HCEC 1CT (cell line): ENCODE measurements at regions not wholly inside any gene's neighbourhood (a gene's known extent, or its start where the extent isn't known, plus 50 kb on each side); places are given as distances from the start of the nearest gene placed in this dataset.

Experiments used
- DNase-seq: peaks from one replicate; pipeline ENCODE4 v3.0.0-alpha.2; 2017

DNA sequence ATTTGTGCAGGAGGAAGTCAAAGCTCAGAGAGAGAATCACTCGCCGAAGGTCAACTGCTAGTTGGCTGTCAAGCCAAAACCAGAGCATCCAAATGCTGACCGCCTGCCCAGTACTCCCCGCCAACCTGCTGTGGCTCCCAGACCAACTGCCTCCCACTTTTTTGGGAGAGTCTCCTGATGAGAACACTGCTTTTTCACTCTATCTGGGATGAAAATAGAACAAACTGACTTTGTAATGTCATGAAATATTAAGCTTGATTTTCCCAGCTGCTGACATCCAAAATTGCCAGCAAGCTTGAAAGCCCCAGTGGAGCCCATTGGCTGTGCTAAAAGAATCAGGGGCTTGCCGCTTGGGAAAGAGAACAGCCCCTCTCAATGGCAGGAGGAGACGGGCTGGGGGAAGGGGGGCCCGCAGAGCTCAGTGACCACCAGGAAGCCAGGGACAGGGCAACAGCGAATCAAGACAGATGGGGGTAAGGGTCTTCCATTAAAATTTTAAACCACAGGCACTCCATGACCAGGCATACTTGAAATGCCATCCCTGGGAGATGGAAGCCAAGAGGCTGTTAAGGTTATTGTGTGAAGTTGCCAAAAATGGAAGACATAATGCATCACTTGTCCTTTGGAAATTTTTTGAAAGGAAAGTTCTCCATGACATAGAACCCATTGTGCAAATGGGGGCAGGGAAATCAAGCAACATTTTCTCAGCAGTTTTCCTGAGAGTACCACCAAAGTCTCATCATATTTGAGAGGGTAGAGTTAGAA lies 125.7 kb upstream of the CDH5 start:
- DNase-seq = no peak

DNA sequence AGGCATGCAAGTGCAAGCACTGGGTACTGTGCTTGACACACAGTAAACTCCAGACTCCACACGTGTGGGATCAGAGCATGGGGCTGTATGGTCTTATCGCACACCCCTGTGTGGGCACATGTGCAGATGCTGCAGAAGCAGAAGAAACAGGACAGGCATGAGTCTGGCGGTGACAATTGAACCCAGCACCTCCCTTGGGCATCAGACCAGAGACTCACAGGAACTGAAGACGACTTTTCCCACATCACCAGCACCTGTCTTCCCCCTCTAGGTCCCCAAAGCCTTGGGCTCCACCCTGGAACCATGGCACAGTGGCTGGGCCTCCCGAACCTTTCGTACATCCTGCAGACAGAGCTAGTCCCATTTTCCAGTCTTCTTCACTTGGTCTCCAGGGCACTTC lies 126.4 kb upstream of the CDH5 start:
- DNase-seq = no peak

DNA sequence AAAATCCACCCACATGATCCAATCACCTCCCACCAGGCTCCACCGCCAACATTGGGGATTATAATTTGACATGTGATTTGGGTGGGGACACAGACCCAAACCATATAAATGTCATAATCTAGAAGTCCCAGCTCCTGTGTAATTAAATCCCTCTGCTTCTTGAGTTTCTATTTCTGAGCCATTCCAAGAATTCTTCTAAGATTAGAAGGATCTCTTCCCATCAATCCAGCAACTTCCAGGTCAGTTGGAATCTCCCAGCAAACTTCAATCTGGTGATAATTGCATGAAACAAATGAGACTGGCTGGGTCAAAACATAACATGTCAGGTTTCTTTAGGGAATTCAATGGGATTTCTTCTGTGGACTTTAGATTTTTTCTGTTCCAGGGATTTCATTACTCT lies 127.8 kb upstream of the CDH5 start:
- DNase-seq = no peak

DNA sequence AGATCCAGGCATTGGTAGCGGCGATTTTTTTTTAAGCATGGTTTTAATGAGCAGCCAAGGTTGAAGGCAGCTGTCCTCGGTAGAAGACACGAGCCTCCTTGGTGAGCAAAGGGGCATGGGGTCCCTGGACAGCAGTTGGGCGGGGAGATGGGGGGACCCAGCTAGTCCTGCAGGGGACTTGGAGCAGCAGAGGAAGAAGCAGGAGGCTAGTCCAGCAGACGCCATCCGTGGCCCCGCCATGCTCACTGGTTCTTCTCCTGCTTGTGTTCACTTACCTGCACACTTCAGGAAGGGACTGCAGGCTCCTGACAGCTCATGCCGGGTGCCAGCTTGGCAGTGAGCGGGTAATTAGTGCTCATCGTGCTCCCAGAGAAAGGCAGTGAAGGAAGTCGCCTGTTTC lies 130.2 kb upstream of the CDH5 start:
- no peak for DNase-seq

DNA sequence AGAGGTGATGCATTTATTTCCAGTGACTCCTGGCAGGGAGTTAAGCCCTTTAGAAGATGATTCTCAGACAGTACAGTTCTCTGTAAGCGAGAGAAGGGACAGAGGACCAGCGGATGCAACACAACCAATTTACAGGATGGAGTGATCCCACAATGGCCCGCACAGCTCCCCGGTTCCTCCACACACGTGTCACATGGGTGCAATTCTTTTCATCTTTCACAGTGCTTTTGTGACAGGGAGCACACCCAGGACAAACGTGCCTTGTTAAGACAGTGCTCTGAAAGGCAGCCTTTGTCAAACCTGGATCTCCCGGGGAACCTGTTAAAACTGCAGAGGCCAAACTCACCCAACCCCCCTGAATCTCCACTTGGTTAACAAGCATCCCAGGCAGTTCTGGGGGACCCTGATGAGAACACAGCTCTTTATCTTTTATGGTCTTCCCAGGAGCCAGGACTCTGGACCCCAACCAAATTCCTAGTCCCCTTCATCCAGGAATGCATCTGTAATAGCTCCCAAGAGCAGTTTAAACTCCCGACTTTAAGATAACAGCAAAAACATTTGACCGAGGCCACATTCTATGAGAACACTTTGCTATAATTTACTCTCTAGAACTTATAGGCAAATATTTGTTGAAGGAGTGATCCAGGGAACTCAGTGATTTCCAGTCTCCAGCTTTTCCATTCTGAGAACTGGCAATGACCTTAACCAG lies 134.9 kb upstream of the CDH5 start:
- no peak for DNase-seq

DNA sequence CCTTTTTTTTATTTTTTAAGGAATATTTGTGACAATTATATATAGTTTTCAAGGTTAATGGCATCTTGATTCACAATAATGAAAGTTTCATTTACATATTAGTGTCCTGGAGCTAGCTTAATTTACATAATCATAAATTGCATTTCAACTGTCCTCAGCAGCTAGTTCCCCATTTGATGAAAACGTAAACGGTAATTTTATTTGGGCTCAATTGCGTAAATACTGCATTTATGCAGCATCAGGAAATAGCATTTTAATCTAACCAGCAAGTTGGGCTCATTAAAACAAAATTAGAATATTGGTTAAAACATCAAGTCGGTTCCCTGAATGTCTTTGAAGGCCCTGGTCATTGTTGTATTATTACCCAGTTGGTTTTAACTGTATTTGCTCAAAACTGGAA lies 136.8 kb upstream of the CDH5 start:
- no peak for DNase-seq

DNA sequence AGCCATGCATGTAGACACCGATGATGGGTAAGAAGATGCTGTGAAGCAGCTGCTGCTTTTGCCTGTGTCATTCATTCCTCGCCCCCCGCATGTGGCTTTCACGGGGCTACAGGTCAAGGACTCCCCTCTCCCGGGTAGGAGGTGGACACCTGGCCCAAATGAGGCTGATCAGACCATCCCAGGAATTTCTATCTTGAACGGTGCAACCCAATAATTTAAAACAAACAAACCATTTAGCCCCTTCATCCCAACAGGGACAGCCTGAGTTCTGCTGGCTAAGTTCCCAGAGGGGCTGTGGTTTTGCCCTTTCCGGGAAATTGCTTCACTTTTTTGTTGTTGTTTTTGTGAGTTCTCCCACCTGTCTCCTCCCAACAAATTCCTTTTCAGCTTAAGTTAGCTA lies 137.7 kb upstream of the CDH5 start:
- DNase-seq = no peak

DNA sequence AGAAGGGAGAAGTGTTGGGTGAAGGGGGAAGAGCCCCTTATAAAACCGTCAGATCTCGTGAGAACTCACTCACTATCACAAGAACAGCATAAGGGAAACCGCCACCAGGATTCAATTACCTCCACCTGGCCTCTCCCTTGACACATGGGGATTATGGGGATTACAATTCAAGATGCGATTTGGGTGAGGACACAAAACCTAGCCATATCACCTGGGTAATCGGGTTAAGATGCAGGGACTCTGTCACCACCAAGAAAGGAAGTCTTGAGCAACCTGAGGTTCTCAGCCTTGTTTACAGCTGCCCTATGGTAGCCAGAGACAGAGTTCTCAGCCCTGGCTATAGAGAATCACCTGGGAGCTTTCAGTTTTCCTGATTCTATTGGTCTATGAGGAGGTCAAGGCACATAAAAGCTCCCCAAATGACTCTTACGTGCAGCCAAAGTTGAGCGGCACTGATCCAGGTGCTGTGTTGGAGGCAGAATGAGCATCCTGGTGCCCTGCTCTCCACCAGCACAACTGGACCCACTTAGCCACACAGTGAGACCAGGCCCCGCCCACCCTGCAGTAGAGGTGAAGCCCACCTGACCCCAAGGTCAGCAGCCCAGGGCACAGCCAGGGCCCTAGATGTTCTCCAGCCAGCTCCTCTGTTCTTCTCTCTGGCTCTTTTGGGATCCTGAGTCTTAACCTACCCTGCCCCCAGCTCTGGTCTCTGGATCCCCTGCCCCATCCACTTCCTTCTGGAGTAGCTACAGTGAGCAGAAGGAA lies 138.5 kb upstream of the CDH5 start:
- DNase-seq = no peak

DNA sequence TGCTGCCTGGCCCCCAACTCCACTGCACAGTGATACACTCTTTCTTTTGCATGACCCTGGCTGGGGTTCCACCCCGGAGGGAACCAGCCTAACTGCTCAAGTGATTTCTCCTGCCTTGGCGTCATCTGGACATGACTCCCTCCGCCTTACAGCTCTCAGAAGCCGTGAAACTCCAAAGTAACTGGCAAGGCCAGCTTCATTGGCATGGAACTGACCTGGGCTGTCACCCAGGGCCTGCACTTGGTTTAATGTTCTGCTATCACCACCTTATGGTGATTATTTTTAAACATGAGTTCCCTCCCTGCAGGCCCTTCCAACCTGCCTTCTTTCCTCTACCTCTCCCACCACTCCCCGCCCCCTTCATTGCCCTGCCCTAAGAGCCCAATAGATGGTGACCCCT lies 139.7 kb upstream of the CDH5 start:
- no peak for DNase-seq

DNA sequence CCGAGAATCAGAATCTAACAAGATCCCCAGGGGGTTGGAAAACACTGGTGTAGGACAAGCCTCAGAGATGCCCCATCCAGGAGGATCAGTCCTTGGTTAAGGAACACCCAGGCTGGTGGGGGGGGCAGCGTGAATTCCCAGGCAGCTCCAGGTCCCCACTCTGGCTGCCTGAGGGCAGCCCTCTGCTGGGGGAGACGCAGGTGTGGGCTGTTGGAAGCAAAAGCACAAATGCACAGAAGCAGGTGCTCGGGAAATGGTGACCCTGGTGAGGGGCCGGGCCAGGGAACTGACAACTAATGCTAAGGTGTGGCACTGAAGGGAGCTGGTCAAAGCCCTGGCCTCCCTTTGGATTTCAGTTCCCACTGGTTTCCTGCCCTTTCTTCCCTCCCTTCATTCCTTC lies 140.8 kb upstream of the CDH5 start:
- no peak for DNase-seq

DNA sequence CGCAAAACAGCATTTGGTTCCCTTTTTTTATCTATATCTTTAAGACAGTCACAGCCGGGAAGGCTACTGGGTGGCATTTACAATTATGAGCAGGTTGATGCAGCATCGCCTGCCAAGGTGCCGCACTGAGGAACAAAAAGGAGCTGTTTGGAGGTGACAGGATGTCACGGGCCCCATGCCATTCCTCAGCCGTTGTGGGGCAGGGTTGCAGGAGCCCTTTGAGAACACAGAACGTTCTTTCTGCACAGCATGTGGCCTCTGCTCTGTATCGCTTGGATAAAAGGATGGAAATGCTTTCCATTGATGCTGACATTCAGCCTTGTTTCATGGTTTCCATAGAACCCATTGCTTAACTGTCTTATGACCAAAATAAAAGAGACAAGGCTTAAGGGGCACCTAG lies 141.9 kb upstream of the CDH5 start:
- DNase-seq = no peak

DNA sequence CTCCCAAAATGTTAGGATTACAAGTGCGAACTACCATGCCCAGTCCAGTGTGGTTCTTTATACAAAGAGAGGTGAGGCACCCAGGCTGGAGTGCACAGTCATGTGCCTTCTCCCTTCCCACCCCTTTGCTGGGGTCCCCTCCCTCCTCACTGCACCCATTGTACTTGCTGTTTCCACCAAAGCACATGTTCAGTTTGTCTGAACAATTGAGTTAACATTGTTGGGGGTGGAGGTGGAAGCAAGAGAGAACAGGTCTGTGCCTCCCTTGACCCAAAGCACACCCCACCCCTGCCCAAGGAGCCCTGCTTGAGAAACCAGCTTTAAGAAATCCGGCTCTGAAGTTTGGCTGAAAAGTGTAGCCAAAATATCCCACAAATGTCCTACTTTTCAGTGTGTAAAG lies 142.3 kb upstream of the CDH5 start:
- DNase-seq = no peak

DNA sequence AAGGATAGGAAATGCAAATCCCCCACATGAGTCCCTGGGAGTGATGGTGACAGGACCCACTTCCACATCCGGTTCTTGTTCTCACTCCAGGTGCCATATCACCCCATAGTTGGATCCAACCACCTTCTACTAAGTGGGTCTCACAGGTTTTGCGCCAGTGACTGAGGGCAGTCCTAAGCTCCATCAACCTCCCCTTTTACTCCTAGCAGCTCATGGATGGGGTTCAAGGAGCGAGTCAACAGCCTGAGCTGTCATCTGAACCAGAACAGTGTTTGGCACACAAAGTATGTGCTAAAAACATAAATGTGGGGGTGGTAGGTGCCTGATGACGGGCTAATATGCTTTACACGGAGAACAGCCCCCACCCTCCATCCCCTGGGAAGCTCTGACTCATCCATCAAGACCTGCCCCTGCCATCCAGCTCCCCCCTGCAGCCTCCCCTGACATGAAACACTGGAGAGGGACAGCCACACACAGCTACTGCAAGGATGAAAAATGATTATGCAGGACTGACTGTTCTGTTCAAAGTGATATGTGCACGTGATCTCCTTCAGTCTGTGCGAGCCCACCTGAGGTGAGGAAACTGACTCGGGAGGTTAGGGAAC lies 143.2 kb upstream of the CDH5 start:
- no peak for DNase-seq

DNA sequence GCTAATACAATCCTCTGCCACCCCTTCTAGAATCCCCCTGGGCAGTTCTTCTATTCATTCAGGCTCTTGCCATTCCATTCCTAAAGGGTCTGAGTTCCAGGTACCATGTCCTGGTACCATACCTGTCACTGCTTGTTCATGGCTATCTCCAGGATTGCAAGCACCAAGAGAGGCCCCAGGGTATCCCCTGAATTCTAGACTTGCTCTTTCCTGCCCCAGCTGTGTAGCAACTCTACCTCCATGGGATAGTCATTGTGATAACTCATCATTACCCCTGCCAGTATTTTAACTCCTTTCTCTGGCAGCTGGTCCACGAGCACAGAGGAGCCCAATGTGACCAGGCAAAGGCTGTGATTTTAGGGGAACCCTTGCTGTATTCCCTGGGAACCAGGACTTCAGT lies 143.7 kb upstream of the CDH5 start:
- DNase-seq = no peak

DNA sequence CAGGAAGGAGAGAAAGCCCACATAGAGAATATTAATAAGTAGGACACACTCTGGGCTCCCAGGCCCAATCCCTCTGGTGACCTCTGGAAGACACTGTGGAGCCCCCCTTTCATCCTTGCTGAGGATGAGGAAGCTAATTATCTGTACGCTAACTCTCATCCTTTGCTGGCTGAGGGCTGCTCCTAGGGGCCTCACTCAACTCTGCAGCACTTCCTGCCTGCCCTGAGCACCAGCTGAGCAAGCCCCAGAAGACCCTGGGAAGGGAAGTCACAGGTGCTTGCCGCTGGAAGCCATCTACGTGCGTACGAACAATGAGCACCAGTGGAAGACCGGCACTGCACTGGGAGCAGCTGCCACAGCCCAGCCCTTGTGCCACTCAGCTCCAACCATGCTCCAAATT lies 145.8 kb upstream of the CDH5 start:
- no peak for DNase-seq

DNA sequence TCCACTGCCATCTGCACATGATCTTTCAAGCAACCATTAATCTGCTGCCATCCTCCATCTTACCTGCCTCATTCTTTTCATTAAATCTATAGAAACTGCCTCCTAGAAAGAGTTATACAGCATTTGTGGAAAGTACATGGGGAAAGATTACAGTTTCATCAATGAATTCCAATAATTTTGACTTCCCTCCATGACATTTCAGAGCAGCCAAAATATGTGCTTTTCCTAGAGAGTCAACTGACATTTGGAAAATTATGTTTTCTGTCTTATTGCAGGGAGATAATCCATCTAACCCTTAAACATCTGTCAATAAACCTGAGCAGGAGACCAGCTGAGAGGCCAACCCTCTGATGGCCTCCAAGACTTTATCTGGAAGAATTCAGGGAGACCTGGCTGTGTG lies 147.0 kb upstream of the CDH5 start:
- no peak for DNase-seq

DNA sequence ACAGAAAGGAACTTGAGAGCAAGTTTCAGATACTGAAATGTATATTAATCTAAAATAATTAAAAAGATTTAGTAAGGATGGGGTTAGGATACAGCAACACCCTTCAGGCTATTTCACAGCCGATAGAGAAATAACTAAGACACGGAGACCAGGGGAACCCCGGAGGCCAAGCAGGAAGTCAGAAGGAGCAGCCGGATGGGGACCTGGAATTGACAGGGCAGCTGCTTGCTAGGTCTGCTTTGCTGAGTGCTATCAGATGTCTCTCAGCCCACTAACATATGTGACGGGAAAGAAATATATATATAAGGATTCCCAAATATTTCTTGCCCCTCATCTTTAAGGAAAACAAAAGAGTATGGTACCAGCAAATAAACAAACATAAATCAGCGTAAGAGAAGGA lies 154.1 kb upstream of the CDH5 start:
- no peak for DNase-seq

DNA sequence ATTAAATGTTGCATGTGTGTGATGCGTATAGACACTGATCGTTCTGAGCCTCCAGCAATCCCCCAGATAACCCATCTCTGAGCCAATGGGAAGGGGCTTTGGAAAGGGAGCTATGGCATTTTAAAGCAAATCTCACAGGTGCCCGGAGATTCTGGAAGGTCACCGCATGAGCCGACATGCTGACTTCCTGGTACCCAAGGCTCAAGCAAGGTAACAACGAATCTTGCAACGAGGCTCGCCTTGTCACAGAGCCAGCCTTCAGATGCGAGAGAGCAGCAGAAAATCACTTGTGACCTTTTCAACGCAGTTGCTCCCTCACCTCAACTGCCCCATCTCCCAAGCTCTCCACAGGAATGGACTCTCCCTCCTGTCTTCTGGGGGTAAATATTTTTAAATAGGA lies 154.8 kb upstream of the CDH5 start:
- no peak for DNase-seq

DNA sequence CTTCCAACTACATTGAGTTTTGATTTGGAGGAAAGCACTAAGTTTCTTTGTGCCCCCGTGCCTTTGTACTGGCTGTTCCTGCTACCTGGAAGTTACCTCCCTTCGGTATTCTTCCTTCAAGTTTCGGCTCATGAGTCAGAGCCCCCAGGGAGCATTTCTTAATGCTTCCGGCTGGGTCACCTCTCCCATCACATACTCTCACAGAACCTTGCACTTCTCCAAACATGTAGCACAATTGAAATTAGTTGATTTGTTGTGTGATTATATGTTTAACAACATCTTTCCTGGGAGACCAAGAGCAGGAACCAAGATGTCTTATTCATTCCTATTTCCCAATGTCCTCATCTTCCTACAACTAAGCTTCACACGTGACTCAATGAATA lies 158.6 kb upstream of the CDH5 start:
- DNase-seq = no peak

DNA sequence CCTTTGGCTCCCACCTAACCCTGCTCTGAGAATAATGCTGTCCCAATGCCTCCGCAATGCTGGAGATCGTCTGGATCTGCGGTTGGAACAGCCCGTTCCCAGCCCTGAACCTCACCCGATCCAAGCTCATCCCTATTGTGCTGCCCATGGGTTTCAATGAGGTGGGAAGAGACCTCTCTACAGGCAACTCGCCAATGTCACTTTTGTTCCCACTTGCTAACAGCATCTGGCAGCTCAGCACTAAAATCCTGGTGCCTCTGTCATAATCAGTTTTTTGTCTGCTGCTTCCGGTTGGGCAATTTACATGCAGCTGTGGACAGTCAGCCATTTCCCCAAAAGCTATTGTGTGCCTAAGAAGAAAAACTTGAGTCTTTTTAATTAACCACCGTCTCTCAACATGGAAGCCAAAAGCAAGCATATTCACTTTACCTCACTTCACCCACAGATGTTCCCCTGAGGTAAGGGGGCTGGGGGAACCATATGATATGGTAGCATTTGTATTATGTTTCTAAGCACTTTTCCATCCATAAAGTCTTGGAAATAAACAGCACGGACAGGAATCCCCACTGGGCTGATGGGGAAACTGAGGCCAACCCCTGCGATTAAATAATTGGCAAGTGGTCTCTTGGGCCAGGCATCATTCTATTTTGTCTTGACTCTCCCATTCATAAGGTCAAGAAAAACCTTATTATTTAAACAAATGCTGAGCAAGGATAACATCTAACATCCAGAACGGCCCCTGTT lies 159.2 kb upstream of the CDH5 start:
- no peak for DNase-seq

DNA sequence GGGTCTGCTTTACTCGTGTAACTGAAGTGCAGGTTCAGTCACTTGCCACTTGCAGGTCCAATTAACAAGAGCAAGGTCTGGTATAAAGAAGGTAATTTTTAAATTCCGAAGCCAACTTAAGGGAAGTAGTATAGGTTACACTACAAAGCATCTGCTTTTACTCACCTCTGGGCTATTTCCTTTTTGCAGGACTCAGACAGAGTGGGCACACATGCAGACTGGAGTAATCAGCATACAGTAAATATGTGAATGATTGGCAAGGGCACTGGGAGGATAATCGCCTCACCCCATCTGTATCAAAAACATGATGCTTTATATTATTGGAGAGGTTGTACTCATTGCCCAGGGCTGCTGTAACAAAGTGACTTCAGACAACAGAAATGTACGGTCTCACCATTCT lies 160.1 kb upstream of the CDH5 start:
- no peak for DNase-seq

DNA sequence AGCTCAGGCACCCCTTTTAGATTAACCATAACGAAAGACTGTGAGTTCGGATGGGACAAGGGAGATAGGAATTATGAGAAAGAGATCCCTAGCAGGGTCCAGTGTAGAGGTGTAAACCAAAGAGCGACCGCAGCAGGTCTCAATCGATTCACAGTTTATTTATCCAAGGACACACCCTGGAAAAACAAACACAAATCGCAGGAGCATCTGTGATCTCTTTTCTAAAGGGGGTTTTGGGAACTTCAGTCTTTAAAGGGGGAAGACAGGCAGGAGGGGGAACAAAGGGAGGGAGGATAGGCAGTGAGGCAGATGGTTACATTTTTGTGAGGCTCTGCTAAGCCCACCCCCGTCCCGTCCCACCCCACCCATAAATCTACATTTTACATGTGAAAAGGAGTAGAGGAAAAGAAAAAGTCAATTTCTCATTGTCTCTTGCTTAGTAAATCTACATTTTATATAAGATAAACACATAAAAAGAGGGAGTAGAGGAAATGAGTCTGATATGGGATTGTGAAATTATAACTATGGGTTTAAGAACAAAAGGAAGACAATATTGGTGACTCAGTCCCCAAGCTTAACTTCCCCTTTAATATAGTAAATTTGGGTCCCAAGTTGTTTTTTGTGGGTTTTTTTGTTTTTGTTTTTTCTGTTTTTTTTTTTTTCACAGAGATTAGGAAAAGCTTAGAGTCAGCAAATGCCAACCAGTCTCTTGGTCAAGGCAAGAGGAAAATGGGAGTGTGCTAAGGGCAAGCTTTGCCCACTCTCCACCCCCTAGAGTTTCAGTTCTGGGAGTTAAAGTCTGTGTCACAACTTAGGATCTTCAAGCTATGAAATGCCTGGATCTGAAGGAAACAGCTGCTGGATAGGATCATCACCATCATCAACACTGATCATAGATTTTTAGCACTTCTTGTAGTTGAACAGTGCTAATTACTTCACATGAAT lies 160.9 kb upstream of the CDH5 start:
- no peak for DNase-seq
